HUES6 (cell line): ENCODE measurements at regions not wholly inside any gene's neighbourhood (a gene's known extent, or its start where the extent isn't known, plus 50 kb on each side); places are given as distances from the start of the nearest gene placed in this dataset.

Experiments used
- H3K27ac ChIP-seq: 2 replicates; pipeline ENCODE4 v1.7.0; 2013; ENCODE audit warnings: low read depth, mild to moderate bottlenecking, low read length, inconsistent platforms
- H3K27me3 ChIP-seq: 2 replicates; pipeline ENCODE4 v1.6.1; 2013; ENCODE audit warnings: low read length; ENCODE audit not compliant: control insufficient read depth, insufficient read depth
- H3K36me3 ChIP-seq: 2 replicates; pipeline ENCODE4 v1.6.1; 2013; ENCODE audit warnings: low read length; ENCODE audit not compliant: control insufficient read depth, insufficient read depth
- H3K4me1 ChIP-seq: 2 replicates; pipeline ENCODE4 v1.6.1; 2013; ENCODE audit warnings: low read length; ENCODE audit not compliant: control insufficient read depth, insufficient read depth
- H3K4me3 ChIP-seq: 2 replicates; pipeline ENCODE4 v1.5.1; 2013; ENCODE audit warnings: low read depth, low read length
- H3K9ac ChIP-seq: one replicate; pipeline ENCODE4 v1.6.1; 2013; ENCODE audit warnings: mild to moderate bottlenecking, low read length
- H3K9me3 ChIP-seq: 2 replicates; pipeline ENCODE4 v1.6.1; 2013; ENCODE audit warnings: low read depth, low read length; ENCODE audit not compliant: control insufficient read depth, insufficient read depth

DNA sequence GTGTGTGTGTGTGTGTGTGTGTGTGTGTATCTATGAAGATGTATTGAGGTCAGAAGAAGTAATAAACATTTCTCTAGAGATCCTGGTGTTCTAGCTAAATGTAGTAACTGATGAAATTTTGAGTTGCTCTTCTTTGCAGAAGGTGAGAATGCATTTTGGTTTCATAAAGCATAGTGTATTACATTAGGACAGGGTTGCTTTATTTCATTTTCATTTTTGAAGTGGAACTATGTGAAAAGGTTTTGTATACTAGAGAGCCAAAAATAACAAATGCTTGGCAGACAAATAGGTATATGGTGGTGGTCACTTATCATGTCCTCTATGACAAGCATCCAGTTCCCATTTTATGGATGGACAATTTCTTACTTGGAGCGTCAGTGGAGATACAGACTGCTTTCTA is 99.0 kb downstream of the CASP12 start:
- no peaks in the 10 kb centered on the region for H3K27me3 ChIP-seq
- H3K4me1 ChIP-seq: no peaks in the 10 kb centered on the region
- no peak overlapping the region for H3K9ac ChIP-seq
- H3K36me3 ChIP-seq: no peaks in the 10 kb centered on the region
- H3K27ac ChIP-seq: no peak overlapping the region
- peaks cover 7% of the 10 kb centered on the region for H3K9me3 ChIP-seq
- no peak overlapping the region for H3K4me3 ChIP-seq

DNA sequence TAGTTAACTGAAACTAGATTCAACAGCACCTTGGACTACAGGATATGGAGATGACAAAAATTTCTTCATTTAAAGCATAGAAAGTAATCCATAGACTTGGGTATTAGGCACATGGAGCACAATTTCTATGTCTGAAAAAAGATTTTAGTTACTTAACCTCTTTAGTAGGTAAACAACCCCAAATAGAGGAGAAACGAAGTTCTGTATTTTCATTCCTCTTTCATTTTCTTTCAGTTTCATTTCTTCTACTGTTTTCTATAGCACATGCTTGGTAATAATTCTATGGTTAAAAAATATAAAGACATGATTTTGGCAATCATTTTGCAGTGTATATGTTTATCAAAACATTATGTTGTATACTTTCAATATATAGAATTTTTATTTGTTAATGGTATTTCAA is 99.5 kb downstream of the CASP12 start:
- H3K27ac ChIP-seq: no peak overlapping the region
- no peak overlapping the region for H3K9ac ChIP-seq
- no peaks in the 10 kb centered on the region for H3K27me3 ChIP-seq
- peaks cover 7% of the 10 kb centered on the region for H3K9me3 ChIP-seq
- no peaks in the 10 kb centered on the region for H3K4me1 ChIP-seq
- no peak overlapping the region for H3K4me3 ChIP-seq
- H3K36me3 ChIP-seq: no peaks in the 10 kb centered on the region

DNA sequence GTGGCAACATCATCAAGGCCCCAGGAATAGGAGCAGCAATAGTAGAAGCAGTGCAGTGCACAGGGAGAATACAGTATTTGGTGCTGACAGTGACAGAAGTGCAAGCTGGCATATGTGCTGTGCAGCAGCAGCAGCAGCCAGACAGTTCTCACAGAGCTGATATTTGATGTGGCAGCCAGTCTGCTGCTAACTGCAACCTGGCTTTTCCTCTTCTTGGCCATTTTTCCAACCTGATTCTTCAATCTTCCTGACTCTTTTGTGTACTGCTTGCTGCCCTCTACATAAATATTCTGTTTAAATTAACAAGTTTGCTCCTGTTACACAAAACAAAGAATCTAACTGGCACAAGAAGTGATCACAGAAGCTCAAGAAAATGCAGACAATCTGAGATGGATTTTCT is 102.0 kb downstream of the CASP12 start:
- Histone ChIP-seq H3K27ac (no peak overlapping the region), H3K27me3 (no peaks in the 10 kb centered on the region), H3K4me3 (no peak overlapping the region), H3K9me3 (peaks cover 7% of the 10 kb centered on the region), H3K9ac (no peak overlapping the region), H3K4me1 (peaks cover 5% of the 10 kb centered on the region; the same call in 1 of the 2 replicates), H3K36me3 (no peaks in the 10 kb centered on the region)

DNA sequence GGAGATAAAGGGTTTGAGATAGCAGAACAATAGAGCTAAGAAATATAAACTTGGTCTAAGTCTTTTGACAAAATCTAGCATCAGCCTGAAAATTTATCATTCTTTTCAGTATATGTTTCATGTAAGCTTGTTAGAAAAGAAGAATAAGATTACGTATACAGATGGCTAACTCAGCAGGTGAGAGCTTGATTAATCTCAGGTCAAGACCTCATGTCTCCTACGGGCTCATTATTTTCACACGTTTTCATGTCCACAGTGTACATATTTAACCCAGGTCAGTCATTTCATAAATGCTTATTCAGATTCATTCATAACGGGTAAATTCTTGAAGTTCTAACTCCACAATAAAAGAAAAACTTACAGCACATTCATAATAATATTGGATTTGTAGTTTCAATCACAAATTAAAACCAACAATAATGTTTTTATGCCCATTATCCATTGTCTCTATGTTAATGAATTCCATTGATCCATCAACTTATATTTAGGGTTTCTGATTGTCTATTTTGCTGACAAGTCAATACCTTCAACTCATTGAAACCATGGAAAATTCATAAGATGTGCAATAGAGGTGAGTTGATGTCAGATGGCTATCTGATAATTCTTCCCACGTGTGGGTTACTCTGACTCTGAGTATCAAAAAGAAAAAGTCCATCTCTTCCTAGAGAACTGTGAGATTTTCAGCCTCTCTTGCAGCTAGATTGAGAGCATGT is 102.6 kb downstream of the CASP12 start:
- Histone ChIP-seq H3K9ac (no peak overlapping the region), H3K27me3 (no peaks in the 10 kb centered on the region)

DNA sequence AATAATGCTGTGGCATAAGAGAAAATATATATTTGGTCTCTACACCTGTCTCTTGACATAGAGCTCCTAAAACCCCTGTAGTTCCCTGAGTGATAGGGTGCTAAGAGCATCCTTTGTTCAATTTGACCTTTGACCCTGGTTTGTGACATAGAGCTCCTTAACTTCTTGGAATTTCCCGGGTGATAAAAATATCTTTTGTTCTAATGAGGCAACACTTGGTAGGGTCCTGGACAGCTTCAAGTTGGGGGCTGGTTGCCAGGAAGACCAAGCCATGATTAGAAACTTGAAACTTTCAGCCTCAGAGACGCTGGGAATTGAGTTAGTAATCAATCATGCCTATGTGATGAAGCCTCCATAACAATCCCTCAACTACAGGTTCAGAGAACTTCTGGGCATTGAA is 105.4 kb downstream of the CASP12 start:
- H3K27me3 ChIP-seq: no peaks in the 10 kb centered on the region
- no peak overlapping the region for H3K4me3 ChIP-seq
- H3K9me3 ChIP-seq: peaks cover 7% of the 10 kb centered on the region
- H3K9ac ChIP-seq: no peak overlapping the region
- no peaks in the 10 kb centered on the region for H3K36me3 ChIP-seq
- H3K27ac ChIP-seq: no peak overlapping the region
- peaks cover 5% of the 10 kb centered on the region; the same call in 1 of the 2 replicates for H3K4me1 ChIP-seq

More for the DNA sequence above, 102.6 kb downstream of the CASP12 start:
- Histone ChIP-seq H3K27ac (no peak overlapping the region), H3K4me3 (no peak overlapping the region), H3K9me3 (peaks cover 7% of the 10 kb centered on the region), H3K4me1 (peaks cover 5% of the 10 kb centered on the region; the same call in 1 of the 2 replicates), H3K36me3 (no peaks in the 10 kb centered on the region)

DNA sequence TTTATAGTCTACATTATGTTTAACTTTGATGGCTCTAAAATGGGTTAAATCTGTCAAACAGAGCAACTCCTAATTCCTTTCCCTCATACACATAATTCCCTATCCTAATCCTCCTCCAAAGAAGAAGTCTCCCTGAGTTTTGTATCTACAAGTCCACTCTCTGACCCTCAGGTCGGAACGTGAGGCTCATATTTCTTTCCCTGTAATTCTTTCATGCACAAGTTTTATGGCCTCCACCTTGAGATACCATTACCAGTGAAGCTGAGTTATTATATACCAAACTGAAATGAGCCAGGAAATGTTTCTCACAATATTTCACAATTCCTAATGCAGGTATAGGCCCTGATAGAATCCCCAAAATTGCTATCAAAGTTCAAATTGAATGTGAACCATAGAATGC is 106.4 kb downstream of the CASP12 start:
- H3K9ac ChIP-seq: no peak overlapping the region
- H3K27ac ChIP-seq: no peak overlapping the region

DNA sequence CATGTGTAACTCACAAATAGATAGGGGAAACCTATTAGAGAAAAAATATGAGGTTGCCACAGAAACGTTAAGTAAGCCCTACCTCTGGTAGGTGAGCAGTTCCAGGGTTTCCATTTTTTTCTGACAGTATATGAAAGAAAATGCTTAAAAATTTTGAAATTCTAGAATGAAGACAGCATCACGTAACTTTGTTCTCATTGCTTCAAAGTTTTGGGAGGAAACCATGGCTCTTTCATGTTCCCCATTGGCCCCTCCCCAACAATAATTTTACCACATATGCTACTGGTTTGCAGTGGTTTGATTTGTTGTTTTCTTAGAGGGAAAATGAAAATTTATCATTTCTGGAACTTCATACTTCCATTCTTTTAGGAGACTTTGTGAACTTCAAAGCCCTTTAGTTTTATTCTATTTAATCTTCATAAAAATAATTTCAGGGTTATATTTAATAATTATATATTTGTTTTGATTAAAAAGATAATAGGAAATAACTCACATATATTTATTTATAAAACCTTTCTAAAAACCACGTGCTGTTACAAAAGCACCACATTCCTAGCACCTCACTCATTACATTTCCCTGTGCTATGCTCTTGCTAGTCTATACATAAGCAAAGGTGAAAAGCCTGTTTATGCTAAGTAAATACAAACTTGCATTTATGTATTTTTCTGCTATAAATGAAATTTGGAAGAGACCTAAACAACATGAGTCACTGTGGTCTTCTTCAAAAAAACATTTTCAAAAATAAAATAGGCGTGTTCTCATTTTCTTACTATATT is 113.4 kb downstream of the CASP12 start:
- H3K9me3 ChIP-seq: no peaks in the 10 kb centered on the region
- no peak overlapping the region for H3K27ac ChIP-seq
- H3K9ac ChIP-seq: no peak overlapping the region
- no peak overlapping the region for H3K4me3 ChIP-seq
- H3K36me3 ChIP-seq: no peaks in the 10 kb centered on the region
- H3K4me1 ChIP-seq: peaks cover 31% of the 10 kb centered on the region
- H3K27me3 ChIP-seq: no peaks in the 10 kb centered on the region

More for the DNA sequence above, 106.4 kb downstream of the CASP12 start:
- H3K4me1 ChIP-seq: peaks cover 5% of the 10 kb centered on the region; the same call in 1 of the 2 replicates
- no peak overlapping the region for H3K4me3 ChIP-seq
- H3K27me3 ChIP-seq: no peaks in the 10 kb centered on the region
- H3K9me3 ChIP-seq: peaks cover 7% of the 10 kb centered on the region
- H3K36me3 ChIP-seq: no peaks in the 10 kb centered on the region

DNA sequence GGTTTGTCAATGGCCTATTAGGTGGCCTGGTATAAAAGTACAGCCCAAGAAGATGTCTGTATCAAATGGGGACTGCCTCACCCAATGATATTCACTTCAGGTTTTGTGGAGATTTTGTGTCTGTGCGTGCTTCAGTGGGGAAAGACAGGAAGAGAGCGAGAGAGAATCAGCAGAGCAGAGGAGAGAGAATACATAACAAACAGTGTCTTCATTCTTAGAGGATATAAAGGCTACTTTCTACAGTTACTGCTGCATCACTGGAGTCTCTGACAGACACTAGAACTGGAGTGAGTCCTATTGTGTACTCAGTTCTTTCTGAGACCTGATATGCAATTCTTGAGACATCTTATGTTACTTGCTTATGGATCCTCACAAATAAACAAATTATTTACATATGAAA is 115.0 kb downstream of the CASP12 start:
- Histone ChIP-seq H3K9ac (no peak overlapping the region), H3K9me3 (no peaks in the 10 kb centered on the region), H3K27ac (peak overlapping the region; percentile 82), H3K4me1 (peaks cover 31% of the 10 kb centered on the region), H3K27me3 (no peaks in the 10 kb centered on the region), H3K4me3 (no peak overlapping the region), H3K36me3 (no peaks in the 10 kb centered on the region)

DNA sequence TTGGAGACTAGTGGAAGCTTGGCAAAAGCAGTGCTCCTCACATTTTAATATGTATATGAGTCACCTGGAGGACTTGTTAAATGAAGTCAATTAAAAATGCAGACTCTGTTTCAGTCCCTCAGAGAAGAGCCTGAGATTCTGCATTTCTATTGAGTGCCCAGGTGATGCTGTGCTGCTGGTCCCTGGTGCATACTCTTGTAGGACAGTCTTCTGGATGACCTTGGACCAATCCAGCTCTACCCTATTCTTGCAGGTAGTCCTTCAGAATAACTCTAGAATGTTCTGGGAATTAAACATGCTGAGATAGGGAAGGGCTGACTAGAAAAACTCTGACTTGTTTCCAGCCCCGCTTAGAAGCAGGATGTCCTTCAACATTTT is 115.9 kb downstream of the CASP12 start:
- no peaks in the 10 kb centered on the region for H3K9me3 ChIP-seq
- no peak overlapping the region for H3K9ac ChIP-seq
- peaks cover 31% of the 10 kb centered on the region for H3K4me1 ChIP-seq
- H3K27ac ChIP-seq: peak overlapping the region; percentile 82
- no peaks in the 10 kb centered on the region for H3K27me3 ChIP-seq
- H3K4me3 ChIP-seq: no peak overlapping the region
- H3K36me3 ChIP-seq: no peaks in the 10 kb centered on the region

DNA sequence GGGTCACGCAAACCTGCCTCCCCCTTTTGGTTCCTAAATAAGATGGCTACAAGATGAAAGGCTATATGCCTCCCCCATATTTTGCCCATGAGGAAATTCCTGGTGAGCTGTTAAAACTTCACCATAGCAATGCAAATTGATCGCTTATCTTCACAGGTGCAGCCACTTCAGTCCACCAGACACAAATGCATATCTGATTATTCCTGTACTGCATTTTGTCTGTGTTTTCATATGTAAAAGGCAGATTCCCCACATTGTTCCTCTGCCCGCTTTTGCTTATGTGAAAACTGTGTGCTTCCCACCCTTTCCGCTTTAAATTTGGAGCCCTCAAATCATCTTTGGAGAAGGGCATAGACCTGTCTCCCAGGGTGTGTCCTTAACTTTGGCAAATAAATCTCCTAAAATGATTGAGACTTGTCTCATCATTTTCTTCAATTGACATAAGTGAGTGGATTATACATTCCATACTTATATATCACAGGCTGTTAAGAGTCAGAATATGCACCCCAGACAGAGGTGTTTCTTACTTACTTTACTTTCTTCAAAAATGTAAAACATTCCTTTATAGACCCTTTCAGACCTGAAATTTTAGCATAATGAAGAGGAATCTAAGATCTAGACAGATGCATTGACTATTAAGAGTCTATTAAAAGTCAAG is 116.4 kb downstream of the CASP12 start:
- 0 out of 2 replicates have a peak overlapping the region, but pooled peaks have one; percentile 9 for H3K4me3 ChIP-seq
- H3K36me3 ChIP-seq: no peaks in the 10 kb centered on the region
- H3K27ac ChIP-seq: peak overlapping the region; percentile 82
- H3K4me1 ChIP-seq: peaks cover 31% of the 10 kb centered on the region
- H3K27me3 ChIP-seq: no peaks in the 10 kb centered on the region
- no peaks in the 10 kb centered on the region for H3K9me3 ChIP-seq
- H3K9ac ChIP-seq: no peak overlapping the region

DNA sequence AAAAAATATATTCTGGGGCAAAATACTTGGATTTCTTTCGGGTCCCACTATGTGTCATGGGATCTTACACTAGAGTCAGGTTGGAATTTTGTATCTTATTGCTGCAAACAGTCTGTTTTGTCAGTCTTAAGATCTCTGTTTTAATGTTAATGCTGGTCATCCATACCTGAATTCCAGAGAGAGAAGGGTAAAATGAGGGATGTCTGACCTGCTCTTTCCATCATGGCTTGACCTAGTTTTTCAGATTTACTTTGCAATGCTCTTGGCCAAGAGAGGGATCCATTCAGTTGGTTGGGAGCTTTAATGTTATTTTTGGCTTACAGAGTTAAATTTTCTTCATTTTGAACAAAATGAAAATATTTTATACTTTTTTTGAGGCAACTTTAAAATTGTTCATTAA is 117.2 kb downstream of the CASP12 start:
- no peak overlapping the region for H3K9ac ChIP-seq
- H3K36me3 ChIP-seq: no peaks in the 10 kb centered on the region
- H3K27ac ChIP-seq: peak overlapping the region; percentile 82
- H3K4me3 ChIP-seq: no peak overlapping the region
- no peaks in the 10 kb centered on the region for H3K27me3 ChIP-seq
- peaks cover 31% of the 10 kb centered on the region for H3K4me1 ChIP-seq
- H3K9me3 ChIP-seq: 0 out of 2 replicates have a peak, but pooled peaks cover 3% of the 10 kb centered on the region
